ENCODE measurements at regions not wholly inside any gene's neighbourhood (a gene's known extent, or its start where the extent isn't known, plus 50 kb on each side); places are given as distances from the start of the nearest gene placed in this dataset.

DNA sequence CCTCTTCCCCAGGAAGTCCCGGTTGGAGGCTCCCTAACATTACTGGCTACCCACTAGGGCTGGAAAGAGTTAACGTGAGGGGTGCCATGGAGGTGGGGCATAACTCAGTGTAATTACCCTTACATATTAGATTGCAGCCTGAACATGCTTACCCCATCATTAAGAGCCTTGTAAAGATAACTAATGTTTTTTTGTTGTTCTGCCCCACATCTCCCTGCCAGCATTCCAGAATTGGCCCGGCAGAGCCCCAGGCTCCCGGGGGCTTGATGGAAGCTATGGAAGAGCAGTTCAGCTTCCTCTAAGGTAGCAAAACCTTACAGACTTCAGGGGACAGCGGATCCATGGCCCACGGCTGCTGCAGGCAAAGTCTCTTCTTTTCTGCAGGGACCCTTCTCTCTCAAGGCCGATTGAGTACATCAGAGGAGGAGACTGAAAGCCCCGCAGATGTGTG, 166.1 kb upstream of the FOXQ1 start:
- H3K9me3 ChIP-seq (ENCODE audit: low read depth): no peaks in the 10 kb centered on the region
- TF ChIP-seq EZH2phosphoT487 (IDR thresholded peaks at IDR 0.05; ENCODE audit: insufficient read depth, low read depth) (no peak), EZH2 (IDR thresholded peaks at IDR 0.05; ENCODE audit: insufficient read depth, poor library complexity, severe bottlenecking) (no peak)
- peaks cover 10% of the 10 kb centered on the region; the same call in 1 of the 2 replicates for H3F3A ChIP-seq (ENCODE audit: insufficient read depth)
- no peaks in the 10 kb centered on the region for H3K36me3 ChIP-seq (ENCODE audit: low read depth)
- no peak overlapping the region for H3K4me2 ChIP-seq (ENCODE audit: unreplicated experiment)
- in situ Hi-C loops (cut with MboI): no loop called here
- no peaks in the 10 kb centered on the region for H3K9me2 ChIP-seq (ENCODE audit: insufficient read depth)
- peaks cover 21% of the 10 kb centered on the region for H3K4me1 ChIP-seq (ENCODE audit: insufficient read depth)
- H3K79me2 ChIP-seq (ENCODE audit: insufficient read depth): no peaks in the 10 kb centered on the region
- H3K9ac ChIP-seq: no peak overlapping the region
- no peaks in the 10 kb centered on the region for H4K20me1 ChIP-seq (ENCODE audit: insufficient read depth)
- H2AFZ ChIP-seq: no peak overlapping the region
- peaks cover 8% of the 10 kb centered on the region; the same call in 1 of the 2 replicates for H3K27me3 ChIP-seq (replicated peaks; ENCODE audit: insufficient read depth)
- no peak overlapping the region for H3K4me3 ChIP-seq
- 80 to 82% methylated on average over 8 of the region's 8 CpGs for WGBS, 2 experiments (ENCODE audit: low coverage in 1 of 2, low lambda C conversion rate in 2 of 2, missing lambda C conversion rate in 2 of 2)
- H3K27ac ChIP-seq: no peak overlapping the region
- DNase-seq: no peak

DNA sequence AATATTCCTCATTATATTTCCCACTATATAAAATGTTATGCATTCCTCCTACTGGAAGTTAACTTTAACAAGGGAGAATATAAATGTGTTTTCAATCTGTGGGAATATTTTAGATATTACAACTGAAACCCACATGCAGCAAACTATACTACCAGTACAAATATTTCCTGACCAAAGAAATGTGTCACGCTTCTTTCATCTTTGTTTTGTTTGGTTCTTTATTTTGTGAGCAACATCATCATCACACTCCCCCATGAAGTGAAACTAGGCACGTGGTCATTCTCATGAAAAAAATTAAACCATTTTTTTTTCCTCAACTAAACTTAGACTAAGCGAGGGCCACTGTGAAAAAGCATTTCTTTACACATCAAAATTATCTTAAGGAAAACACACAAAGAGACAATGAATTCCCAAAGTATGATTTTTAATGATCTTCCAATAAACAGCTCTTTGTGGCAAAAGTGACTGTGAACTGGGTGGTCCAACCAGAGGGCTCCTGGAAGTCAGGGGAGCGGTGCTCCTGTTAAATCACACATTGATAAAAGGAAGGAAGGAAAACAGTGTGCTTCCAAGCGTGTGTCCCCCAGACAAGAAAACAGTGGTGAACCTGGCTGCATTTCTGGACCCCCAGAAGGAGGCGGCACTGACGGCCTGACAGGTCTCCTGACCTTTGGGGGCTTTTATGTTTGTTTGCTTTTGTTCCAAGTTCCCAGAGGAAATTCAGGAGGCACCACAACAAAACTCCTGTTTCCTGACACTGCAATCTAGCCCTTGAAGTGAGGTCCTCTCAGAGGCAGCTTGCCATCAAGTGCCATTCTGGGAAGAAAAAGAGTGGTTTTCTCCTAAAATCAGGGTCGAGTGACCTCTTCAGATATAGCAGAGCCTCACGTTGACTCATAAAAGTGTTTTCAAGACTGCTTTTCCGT, 166.8 kb upstream of the FOXQ1 start:
- DNase-seq: peak; percentile 84
- Histone ChIP-seq H3K36me3 (ENCODE audit: low read depth) (no peaks in the 10 kb centered on the region), H2AFZ (no peak overlapping the region), H3K27me3 (replicated peaks; ENCODE audit: insufficient read depth) (peaks cover 3% of the 10 kb centered on the region; the same call in 1 of the 2 replicates), H3F3A (ENCODE audit: insufficient read depth) (peaks cover 10% of the 10 kb centered on the region; the same call in 1 of the 2 replicates), H3K4me2 (ENCODE audit: unreplicated experiment) (no peak overlapping the region), H4K20me1 (ENCODE audit: insufficient read depth) (no peaks in the 10 kb centered on the region), H3K9me3 (ENCODE audit: low read depth) (no peaks in the 10 kb centered on the region), H3K4me1 (ENCODE audit: insufficient read depth) (peaks cover 21% of the 10 kb centered on the region), H3K79me2 (ENCODE audit: insufficient read depth) (no peaks in the 10 kb centered on the region), H3K9ac (peak overlapping the region; percentile 27; the same call in 1 of the 2 replicates), H3K4me3 (no peak overlapping the region), H3K9me2 (ENCODE audit: insufficient read depth) (no peaks in the 10 kb centered on the region), H3K27ac (0 out of 2 replicates have a peak overlapping the region, but pooled peaks have one; percentile 7)
- TF ChIP-seq EZH2 (IDR thresholded peaks at IDR 0.05; ENCODE audit: insufficient read depth, poor library complexity, severe bottlenecking): no peak
- TF ChIP-seq EZH2phosphoT487 (IDR thresholded peaks at IDR 0.05; ENCODE audit: insufficient read depth, low read depth): peak; percentile 82; the same call in 1 of the 2 replicates
- in situ Hi-C loops (cut with MboI): no loop called here
- 65% methylated on average over 10 of the region's 10 CpGs for WGBS, 2 experiments (ENCODE audit: low coverage in 1 of 2, low lambda C conversion rate in 2 of 2, missing lambda C conversion rate in 2 of 2)

DNA sequence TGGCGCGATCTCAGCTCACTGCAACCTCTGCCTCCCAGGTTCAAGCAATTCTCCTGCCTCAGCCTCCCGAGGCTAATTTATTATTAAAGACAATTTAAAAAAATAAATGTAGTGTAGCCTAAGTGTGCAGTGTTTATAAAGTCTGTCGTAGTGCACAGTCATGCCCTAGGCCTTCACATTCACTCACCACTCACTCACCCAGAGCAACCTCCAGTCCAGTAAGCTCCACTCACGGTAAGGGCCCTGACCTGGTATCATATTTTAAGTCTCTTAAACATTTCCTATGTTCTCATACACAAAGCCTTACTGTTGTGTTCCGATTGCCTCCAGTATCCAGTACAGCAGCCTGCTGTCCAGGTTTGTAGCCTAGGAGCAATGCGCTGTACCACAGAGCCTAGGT, 168.2 kb upstream of the FOXQ1 start:
- Histone ChIP-seq H3K4me2 (ENCODE audit: unreplicated experiment) (no peak overlapping the region), H3K9me3 (ENCODE audit: low read depth) (no peaks in the 10 kb centered on the region), H4K20me1 (ENCODE audit: insufficient read depth) (no peaks in the 10 kb centered on the region), H3K9me2 (ENCODE audit: insufficient read depth) (no peaks in the 10 kb centered on the region), H2AFZ (no peak overlapping the region), H3K9ac (no peak overlapping the region), H3K27me3 (replicated peaks; ENCODE audit: insufficient read depth) (peaks cover 3% of the 10 kb centered on the region; the same call in 1 of the 2 replicates), H3K27ac (no peak overlapping the region), H3K79me2 (ENCODE audit: insufficient read depth) (no peaks in the 10 kb centered on the region), H3K4me3 (no peak overlapping the region), H3F3A (ENCODE audit: insufficient read depth) (peaks cover 10% of the 10 kb centered on the region; the same call in 1 of the 2 replicates), H3K4me1 (ENCODE audit: insufficient read depth) (peaks cover 21% of the 10 kb centered on the region), H3K36me3 (ENCODE audit: low read depth) (no peaks in the 10 kb centered on the region)
- in situ Hi-C loops (cut with MboI): no loop called here
- TF ChIP-seq EZH2phosphoT487 (IDR thresholded peaks at IDR 0.05; ENCODE audit: insufficient read depth, low read depth) (no peak), EZH2 (IDR thresholded peaks at IDR 0.05; ENCODE audit: insufficient read depth, poor library complexity, severe bottlenecking) (no peak)
- 64 to 72% methylated on average over 7 of the region's 7 CpGs for WGBS, 2 experiments (ENCODE audit: low coverage in 1 of 2, low lambda C conversion rate in 2 of 2, missing lambda C conversion rate in 2 of 2)
- peak; percentile 57 for DNase-seq

DNA sequence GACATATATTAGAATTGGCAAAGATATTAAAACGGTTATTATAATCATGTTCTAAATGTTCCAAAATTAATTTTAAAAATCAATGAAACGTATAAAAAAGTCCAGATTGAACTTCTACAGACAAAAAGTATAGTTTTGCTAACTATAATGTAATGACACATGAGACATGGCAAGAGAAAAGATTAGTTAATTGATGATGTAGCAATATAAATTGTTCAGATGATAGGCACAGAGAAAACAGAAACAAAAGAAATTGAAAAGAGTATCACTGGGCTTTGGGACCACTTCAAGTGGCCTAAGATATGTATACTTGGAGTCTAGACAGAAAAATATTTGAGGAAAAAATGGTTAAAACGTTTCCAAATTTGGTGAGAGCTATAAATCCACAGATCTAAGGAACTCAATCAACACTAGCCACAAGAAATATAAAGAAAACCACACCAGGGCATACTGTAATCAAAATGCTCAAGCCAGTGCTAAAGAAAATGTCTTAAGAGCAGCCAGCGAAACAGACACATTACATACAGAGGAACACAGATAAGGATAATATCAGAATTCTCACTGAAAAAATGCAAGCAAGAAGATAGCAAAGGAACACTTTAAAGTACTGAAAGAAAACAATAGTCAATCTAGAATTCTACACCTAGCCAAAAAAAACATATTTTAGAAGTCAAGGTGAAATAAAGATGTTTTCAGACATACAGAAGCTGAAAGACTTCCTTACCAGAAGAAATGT, 172.6 kb upstream of the FOXQ1 start:
- no peak overlapping the region for H2AFZ ChIP-seq
- TF ChIP-seq EZH2phosphoT487 (IDR thresholded peaks at IDR 0.05; ENCODE audit: insufficient read depth, low read depth): no peak
- TF ChIP-seq EZH2 (IDR thresholded peaks at IDR 0.05; ENCODE audit: insufficient read depth, poor library complexity, severe bottlenecking): no peak
- peaks cover 27% of the 10 kb centered on the region for H3K4me1 ChIP-seq (ENCODE audit: insufficient read depth)
- H4K20me1 ChIP-seq (ENCODE audit: insufficient read depth): no peaks in the 10 kb centered on the region
- no peaks in the 10 kb centered on the region for H3K36me3 ChIP-seq (ENCODE audit: low read depth)
- in situ Hi-C loops (cut with MboI): no loop called here
- H3K27ac ChIP-seq: no peak overlapping the region
- H3K79me2 ChIP-seq (ENCODE audit: insufficient read depth): no peaks in the 10 kb centered on the region
- H3K9me3 ChIP-seq (ENCODE audit: low read depth): no peaks in the 10 kb centered on the region
- no peaks in the 10 kb centered on the region for H3K9me2 ChIP-seq (ENCODE audit: insufficient read depth)
- peaks cover 22% of the 10 kb centered on the region for H3F3A ChIP-seq (ENCODE audit: insufficient read depth)
- H3K9ac ChIP-seq: no peak overlapping the region
- WGBS, 2 experiments (ENCODE audit: low coverage in 1 of 2, low lambda C conversion rate in 2 of 2, missing lambda C conversion rate in 2 of 2): 57 to 59% methylated on average over 4 of the region's 4 CpGs
- no peak overlapping the region for H3K4me2 ChIP-seq (ENCODE audit: unreplicated experiment)
- H3K27me3 ChIP-seq (replicated peaks; ENCODE audit: insufficient read depth): peaks cover 3% of the 10 kb centered on the region; the same call in 1 of the 2 replicates
- H3K4me3 ChIP-seq: no peak overlapping the region
- no peak for DNase-seq

Data from GM23248 (cell line).